NCI-H748 (cell line): ENCODE measurements at regions not wholly inside any gene's neighbourhood (a gene's known extent, or its start where the extent isn't known, plus 50 kb on each side); places are given as distances from the start of the nearest gene placed in this dataset.

ENCODE experiments used
- DNase-seq: peaks from one replicate; lab custom pipeline; 2025; ENCODE audit not compliant: unreplicated experiment; lab: John Stamatoyannopoulos, UW

GRCh38 chr5:108649646-108650045 lies 98.1 kb upstream of the FER start:
- DNase-seq, result no peak

DNA sequence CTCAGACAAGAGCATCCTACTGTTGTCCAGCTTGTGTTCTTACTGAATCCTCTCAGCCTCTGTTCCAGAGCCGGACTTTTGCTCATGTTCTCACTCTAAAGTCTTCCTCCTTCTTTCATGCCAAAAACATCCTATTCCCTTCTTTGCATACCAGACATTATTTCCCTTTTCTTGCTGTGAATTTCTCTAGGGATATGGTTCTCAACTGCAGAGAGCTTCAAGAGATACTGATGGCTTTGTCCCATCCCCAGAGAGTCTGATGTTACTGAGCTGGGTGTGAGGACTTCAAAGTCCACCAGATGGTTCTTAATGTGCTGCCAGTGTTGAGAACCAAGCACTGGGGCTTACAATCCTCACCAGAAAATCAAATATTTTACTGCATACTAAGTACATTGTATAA lies 98.6 kb upstream of the FER start:
- DNase-seq, result no peak

DNA sequence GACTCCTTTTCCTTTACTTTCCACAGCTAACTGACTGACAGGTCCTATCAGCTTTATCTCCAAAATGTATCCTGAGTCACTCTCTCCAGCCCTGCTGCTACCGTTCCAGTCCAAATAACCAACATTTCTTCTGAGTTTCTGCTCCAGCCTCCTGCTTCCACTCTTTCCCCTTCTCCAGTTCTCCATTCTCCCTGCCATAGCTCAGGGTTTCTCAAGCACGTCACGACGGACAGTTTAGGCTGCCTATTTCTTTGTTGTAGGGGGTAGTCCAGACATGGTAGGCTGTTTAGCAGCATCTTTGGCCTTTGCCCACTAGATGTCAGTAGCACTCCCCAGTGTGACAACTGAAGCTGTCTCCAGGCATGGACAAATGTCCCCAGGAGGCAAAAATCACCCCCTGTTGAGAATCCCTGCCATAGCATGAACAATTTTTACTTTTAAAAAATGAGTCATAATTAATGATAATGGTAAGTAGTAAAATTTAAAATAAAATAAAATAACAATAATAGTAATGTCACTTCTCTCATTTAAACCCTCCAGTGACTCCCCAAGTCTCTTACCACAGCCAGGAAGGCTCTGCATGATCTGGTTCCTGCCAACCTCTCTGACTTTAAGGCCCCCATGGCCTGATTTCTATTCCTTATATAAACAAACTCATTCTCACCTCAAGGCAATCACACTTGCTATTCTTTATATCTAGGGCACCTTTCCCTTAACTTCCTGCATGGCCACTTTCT lies 105.4 kb upstream of the FER start:
- DNase-seq, result peak; percentile 55

DNA sequence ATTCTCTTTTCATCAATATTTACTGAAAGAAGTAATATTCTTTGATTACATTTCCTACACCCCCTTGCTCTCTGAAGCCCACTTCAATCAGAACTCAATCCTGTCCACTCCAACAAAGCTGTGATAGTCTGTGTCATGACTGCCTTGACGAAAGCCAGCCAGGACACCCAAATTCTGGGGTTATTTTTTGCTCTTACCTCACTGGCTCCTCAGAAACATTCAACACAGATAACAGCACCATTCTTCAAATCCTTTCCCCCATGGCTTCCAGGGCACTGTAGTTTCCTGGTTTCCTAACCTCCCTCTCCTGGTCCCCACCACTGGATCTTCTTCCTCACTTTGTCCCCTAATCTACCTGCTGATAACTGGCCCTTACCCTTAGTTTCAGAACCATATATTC lies 106.1 kb upstream of the FER start:
- no peak for DNase-seq

DNA sequence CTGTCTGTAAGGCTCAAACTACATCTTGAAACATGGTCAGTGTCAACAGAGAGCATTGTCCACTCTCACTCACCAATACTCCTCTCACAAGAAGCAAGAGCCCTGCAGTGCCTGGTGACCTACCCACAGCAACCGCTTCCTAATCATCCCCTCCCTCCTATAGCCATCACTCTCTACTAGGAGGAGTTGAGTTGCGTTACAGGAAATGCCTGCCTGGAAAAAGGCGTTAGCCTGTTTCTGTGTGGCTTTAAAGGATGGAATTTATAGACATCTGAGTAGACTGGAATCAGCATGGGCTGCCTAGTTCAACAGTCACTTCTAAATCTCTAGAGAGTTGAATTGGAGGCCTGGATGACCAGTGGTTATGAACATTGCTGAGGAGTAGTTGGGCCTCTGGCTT lies 108.3 kb upstream of the FER start:
- DNase-seq, result no peak

- no peak for DNase-seq
Measured at GRCh38 chr5:108638021-108638420, 109.7 kb upstream of the FER start.

DNA sequence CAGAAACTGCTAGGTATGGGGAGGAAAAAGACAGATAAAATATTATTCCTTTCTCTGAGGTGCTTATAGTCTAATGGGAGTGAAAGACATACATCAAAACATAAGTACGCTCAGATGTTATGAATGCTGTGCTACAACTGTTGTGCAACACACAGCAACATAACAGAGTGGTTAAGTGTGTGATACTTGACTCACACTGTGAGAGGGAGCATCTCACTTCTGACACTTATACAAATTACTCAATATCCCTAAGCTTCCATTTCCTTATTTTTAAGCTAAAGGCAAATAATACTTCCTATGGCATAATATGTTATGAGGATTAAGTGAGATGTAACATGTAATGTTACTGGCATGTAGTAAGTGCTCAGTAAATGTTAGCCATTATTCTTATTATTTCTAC lies 110.6 kb upstream of the FER start:
- DNase-seq, result no peak

- no peak for DNase-seq
Measured at GRCh38 chr5:108636135-108636853, 111.4 kb upstream of the FER start.

DNA sequence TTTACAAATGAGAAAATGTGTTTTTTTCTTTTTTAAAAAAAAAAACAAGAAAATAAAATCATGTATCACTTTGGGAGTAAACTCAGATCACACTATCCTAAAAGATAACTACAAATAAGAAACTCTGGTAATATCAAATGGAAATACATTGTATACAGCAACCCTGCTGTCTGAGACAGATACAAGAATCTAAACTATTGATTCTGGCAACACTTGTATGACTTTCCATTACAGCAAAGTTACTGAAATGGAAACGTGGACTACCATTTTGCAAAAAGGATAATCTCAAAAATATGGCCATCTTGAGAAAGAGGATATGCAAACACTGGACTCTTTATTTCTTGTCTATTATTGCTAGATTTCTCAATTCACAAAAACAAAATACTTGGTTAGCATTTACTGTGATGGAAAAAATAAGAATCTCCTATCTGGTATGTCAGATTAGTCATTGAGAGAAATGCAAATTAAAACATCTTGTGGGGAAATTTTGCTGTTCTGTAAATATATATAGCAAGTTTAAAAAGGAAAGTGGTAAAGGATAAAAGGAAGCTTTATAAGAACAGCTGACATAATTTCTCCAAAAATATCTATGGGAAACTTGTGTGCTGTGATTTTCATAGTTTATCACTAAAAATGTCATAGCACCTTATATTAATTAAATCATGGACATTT lies 112.9 kb upstream of the FER start:
- DNase-seq, result no peak

DNA sequence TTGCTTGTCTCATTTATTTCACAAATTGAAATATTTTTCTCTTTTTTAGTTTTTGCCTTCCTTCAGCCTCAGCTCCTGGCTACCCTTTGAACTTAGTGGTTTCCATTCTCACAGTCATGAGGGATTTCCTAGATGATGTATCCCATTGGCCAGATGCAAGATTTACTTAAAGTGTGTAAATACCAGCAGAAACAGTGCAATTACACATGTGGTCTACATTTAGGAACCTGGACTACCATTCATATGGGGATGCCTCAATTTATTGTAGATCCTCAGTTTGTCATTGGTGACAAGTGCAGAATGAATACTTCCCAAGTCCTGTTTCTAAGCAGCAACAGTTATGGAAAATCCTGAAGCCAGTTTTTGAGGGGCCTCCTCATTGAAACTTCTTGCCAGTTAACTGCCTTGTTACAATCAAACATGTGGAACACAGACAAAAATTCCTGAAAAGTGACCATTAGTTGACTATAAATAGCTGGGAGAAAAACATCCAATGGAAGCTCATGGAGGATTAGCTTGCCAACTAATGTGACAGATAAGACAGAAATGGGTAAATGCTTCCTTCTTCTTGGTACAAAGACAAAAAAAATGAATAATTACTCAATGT lies 113.6 kb upstream of the FER start:
- DNase-seq, result no peak

- DNase-seq, result no peak
Measured at GRCh38 chr5:108629779-108630528, 117.7 kb upstream of the FER start.

GRCh38 chr5:108625654-108626053 lies 122.0 kb upstream of the FER start:
- DNase-seq, result no peak

- no peak for DNase-seq
Measured at GRCh38 chr5:108623826-108624225, 123.9 kb upstream of the FER start.

GRCh38 chr5:108620516-108620915 lies 127.2 kb upstream of the FER start:
- no peak for DNase-seq

GRCh38 chr5:108619815-108620214 lies 127.9 kb upstream of the FER start:
- no peak for DNase-seq

GRCh38 chr5:108617467-108618435 lies 129.9 kb upstream of the FER start:
- DNase-seq, result no peak

GRCh38 chr5:108615216-108615615 lies 132.5 kb upstream of the FER start:
- DNase-seq, result no peak

GRCh38 chr5:108607421-108607820 lies 140.3 kb upstream of the FER start:
- no peak for DNase-seq

- no peak for DNase-seq
Measured at GRCh38 chr5:108606185-108606584, 141.5 kb upstream of the FER start.

DNA sequence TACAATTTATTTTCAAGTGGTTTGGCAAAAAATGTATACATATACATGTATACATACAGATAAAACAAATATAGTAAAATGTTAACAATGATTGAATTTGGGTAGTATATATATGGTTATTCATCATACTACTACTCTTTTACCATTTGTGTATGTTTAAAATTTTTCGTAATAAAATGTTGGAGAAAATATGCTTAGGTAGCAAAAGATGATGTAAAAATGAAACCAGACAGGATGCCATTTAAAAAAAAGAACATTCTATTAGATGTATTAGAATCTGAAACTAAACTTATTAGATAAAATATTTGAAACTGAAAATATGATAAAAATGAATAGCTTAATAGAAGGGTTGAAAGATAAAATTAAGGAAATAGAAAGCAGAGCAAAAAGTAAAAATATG lies 144.9 kb upstream of the FER start:
- no peak for DNase-seq
